NCI-H69 (cell line): ENCODE measurements at regions not wholly inside any gene's neighbourhood (a gene's known extent, or its start where the extent isn't known, plus 50 kb on each side); places are given as distances from the start of the nearest gene placed in this dataset.
"Not testable (repeated sequence)": the region's sequence is repeated elsewhere in the genome, so short reads cannot be mapped to it uniquely, and the experiment has no call there.

ENCODE experiments used
- DNase-seq: peaks from one replicate; lab custom pipeline; 2025; lab: John Stamatoyannopoulos, UW

- peak; percentile 98 for DNase-seq
Observed at GRCh38 chr5:102048940-102049339, 247.1 kb downstream of the SLCO4C1 start.

- not testable (repeated sequence) for DNase-seq
Observed at GRCh38 chr5:102047073-102047472, 249.0 kb downstream of the SLCO4C1 start.

GRCh38 chr5:102040326-102040725, 255.8 kb downstream of the SLCO4C1 start:
- peak; percentile 94 for DNase-seq

DNA sequence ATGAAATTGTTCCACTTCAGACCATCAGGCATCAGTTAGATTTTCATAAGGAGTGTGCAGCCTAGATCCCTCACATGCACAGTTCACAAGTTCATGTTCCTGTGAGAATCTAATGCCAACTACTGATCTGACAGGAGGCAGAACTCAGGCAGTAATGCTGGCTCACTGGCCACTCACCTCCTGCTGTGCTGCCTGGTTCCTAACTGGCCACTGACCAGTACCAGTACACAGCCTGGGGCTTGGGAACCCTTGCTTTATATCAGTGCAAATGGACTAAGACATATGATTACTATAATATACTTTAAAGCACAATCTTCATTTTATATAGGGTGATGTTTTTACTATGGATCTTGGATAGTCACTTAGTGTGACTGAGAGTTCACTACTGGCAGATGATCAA, 259.2 kb downstream of the SLCO4C1 start:
- peak; percentile 35 for DNase-seq

DNA sequence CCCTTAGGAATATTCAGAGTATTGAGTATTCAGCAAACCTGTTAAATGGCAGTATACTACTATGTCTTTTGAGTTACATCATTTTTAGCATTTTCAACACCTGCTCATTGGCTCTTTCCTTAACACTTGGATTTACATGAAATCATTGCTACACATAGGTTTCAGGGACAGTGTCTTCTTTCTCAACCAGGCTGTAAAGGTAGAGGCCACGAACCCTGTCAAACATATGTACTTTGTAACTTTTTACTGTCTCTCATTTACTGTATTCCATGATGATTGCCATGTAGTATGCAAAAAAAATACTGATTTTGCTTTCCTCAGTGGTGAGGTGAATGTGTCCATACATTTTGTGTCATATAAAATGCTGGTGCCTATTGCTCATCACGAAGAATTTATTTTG, 264.4 kb downstream of the SLCO4C1 start:
- DNase-seq: no peak

GRCh38 chr5:102018690-102019089, 277.4 kb downstream of the SLCO4C1 start:
- peak; percentile 59 for DNase-seq

- no peak for DNase-seq
Observed at GRCh38 chr5:102018279-102018678, 277.8 kb downstream of the SLCO4C1 start.

DNA sequence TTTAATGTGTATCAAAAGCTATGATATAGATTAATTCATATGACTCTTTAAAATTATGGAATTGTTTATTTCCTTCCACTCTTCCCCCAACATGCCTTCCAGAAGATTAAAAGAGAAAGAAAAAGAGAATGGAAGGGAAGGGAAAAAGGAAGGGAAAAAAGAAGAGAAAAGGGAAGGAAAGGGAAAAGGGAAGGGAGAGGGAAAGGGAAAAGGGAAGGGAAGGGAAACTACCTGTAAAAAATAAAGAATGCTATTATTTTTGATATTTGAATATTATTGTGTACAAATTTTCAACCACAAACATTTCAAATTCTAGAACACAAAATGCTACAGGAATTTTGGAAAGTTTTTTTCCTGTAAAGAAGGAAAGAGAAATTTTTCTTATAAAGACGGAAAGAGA, 281.7 kb downstream of the SLCO4C1 start:
- no peak for DNase-seq

DNA sequence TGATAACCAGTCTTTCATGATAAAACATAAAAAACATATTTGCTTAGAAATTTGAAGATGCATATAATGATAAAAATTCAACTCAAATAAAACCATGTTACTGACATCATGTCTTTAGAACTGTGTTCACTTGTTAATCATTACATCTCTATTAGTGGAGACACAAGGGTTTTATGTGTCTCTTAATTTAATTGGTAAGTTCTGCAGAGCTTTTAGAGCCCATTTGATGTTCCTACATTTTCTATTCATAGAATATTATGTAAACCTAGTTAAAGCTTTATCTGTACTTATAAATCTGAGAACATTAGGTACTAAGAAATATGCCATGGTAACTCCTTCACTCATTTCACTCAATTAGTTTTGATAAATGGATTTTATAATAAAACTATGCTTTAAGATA, 285.4 kb downstream of the SLCO4C1 start:
- no peak for DNase-seq

DNA sequence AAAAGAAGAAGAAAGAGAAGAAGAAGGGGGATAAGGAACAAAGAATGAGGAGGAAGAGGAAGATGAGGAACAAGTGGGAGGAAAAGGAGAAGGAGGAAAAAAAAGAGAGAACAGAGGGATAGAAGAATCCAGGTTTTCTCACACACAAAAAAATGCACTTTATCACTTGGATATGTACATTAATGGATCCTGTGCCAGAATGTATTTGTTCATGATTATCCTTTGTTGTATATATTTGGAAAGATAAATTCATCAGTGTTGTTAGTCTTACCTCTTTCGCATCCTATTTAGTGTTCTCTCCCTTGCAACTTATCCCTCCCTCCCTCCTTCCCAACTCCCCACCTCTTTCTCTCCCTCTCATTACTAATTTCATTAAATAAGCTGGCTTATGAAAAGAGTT, 298.8 kb downstream of the SLCO4C1 start:
- DNase-seq: no peak

DNA sequence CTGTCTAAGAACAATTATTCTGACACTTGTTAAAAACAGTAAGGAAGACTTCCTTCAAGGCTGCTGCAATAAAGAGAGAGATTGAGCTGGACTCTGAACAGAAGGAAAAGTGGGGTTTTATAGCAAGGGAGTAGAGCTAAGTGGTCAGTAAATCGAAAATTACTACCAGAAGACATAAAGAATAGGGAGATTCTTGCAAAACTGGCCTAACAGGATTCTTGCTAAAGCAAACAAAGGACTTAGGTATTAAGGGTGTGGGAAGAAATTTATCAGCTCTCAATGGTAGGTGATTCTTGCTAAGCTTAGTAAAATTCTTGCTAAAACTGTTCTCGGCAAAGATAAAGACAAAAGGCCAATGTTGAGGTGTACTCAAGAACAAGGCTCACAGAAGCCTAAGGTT, 300.5 kb downstream of the SLCO4C1 start:
- DNase-seq: no peak

GRCh38 chr5:101991486-101991885, 304.6 kb downstream of the SLCO4C1 start:
- DNase-seq: no peak

DNA sequence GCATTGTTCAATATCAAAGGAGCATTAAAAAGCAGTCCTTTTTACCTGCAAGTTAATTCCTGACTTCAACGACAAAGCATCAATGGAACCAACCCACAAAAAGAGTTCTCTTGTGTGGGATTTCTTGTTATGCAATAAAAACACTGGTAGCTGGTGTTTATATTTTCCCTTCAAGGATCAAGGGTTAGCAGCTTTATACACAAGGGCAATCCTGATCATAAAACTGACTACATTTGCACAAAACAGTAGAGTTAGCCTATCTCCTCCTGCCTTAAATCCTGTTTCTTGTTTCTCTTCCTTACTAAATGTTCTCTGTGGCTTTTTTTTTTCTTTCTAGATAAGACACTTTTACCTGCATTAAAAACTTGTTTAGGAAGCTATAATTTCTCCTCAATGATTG, 306.4 kb downstream of the SLCO4C1 start:
- no peak for DNase-seq

DNA sequence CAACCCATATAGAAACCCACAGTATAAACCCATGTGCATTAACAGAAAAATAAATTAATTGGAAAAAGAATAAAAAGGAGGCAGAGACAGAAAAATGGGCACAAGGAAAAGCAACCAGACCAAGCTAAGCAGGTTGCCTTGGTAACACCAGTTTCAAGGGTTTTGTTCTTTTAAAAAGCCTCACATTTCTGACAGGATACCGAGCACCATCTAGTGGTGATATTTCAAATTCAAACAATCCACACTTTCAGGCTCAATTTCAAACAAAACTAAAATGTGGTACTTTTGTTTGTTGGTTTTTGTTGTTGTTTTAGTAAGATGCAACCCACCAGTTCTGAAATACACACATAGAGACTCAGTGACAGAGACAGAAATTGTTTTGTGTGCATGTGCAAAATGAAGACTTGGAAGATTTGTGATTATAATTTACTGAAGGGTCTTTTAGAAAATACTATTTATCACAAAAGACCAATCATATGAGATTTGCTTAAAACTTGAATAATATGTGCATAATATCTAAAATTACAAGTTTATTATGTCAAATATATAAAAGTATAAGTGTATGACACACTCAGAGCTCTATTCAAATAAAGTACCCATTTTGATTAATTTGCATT, 318.2 kb downstream of the SLCO4C1 start:
- DNase-seq: peak; percentile 80

GRCh38 chr5:101976933-101977332, 319.2 kb downstream of the SLCO4C1 start:
- DNase-seq: no peak

- no peak for DNase-seq
Observed at GRCh38 chr5:101969742-101970141, 326.3 kb downstream of the SLCO4C1 start.

DNA sequence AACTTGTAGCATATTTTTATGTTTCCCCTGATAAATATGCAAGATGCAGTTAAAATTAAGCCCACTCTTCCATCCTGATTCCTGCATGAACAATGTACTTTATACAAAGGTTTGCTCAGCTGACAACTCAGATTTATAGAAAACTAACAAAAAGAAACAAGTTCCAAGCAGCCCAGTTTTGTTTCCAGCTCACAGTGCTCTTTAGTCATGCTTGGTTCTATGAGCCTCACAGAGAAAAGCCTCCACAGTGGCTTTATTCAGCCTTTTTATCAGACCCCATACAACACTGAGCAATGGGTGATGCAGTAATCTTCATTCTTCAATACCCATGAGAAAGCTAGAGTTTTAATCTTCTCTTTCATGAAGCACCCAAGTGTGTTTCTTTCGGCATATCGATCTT, 329.6 kb downstream of the SLCO4C1 start:
- DNase-seq: no peak

DNA sequence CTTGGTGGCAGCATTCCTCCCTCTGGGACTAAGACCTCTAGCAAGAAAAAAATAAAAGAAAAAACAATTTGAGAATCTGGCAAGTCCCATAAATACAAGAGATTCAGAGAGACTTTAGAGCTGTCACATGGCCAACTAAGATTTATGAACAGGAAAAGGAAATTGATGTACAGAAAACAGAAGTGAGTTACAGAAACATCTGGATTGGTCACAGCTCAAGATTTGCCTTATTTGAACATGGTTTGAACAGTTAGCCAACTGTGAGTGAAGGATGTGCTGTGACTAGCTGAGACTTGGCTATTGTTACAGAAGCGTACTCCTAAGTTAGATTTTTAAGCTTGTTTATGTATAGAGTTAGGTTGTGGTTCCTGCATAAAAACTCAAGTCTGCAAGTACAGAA, 340.2 kb downstream of the SLCO4C1 start:
- DNase-seq: no peak

- no peak for DNase-seq
Observed at GRCh38 chr5:101950019-101950418, 346.1 kb downstream of the SLCO4C1 start.

DNA sequence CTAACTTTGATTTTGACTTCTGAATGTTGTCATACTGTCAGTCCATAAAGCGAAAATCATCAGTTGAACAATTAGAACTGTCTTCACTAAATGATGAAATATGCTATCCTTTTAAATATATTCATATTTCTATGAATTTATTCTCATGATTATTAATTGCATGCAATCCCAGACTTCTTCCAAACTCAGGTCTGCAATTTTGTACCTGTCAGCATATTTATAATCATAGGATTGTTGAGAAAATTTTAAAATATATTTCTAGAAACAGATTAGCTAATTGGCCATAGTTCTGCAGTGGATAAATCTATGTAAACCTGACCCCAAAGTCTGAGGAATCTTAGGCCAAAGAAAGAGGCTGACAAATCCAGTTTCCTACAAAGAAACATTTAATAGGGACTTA, 347.5 kb downstream of the SLCO4C1 start:
- DNase-seq: no peak

DNA sequence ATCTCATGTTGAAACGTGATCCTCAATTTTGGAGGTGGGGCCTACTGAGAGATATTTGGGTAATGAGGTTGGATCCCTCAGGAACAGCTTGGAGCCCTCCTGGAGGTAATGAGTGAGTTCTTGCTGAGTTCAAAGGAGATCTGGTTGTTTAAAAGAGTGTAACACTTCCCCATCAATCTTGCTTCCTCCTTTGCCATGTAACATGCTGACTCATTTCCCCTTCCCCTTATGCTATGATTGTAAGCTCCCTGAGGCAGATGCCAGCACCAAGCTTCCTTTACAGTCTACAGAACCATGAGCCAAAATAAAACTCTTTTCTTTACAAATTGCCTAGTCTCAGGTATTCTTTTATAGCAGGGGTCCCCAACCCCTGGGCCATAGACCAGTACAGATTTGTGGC, 352.3 kb downstream of the SLCO4C1 start:
- peak; percentile 27 for DNase-seq

GRCh38 chr5:101942321-101942882, 353.7 kb downstream of the SLCO4C1 start:
- peak; percentile 65 for DNase-seq

- no peak for DNase-seq
Observed at GRCh38 chr5:101937041-101937440, 359.0 kb downstream of the SLCO4C1 start.

- DNase-seq: no peak
Observed at GRCh38 chr5:101935086-101935485, 361.0 kb downstream of the SLCO4C1 start.
